ENCODE measurements at regions not wholly inside any gene's neighbourhood (a gene's known extent, or its start where the extent isn't known, plus 50 kb on each side); places are given as distances from the start of the nearest gene placed in this dataset.

DNA sequence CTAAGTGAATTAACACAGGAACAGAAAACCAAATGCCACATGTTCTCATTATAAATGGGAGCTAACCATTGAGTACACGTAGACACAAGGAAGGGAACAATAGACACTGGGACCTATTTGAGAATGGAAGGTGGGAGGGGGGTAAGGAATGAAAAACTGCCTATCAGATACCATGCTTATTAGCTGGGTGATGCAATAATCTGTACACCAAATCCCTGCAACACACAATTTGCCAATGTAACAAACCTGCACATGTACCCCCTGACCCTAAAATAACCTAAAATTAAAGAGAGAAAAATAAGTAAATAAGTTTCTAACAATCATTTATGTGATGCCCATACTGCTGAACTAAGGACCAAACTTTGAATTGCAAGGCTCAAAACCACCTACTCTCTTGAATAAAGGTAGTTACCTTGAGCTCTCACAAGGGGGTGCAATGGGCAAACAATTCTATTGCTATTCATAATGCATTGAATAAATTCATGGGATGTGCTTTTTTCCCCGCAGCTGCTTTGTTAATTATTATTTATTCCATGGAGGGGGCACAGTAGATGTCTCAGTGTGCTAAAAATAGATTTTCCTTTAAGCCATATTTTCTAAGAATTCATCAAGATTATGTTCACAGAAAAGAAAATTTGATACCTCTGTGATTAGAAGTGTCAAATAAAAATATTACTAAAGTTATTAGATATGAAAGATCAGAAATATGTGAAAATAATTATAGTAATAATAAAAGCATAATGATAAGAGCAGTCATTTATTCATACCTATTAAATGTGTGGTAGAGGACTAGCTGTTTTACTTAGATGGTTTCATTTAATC, 76.2 kb upstream of the PTPN3 start:
- Histone ChIP-seq H3K9me3 (replicated peaks; ENCODE audit: control insufficient read depth, insufficient read depth, low read length) (no peaks in the 10 kb centered on the region), H2AFZ (ENCODE audit: control insufficient read depth, low read depth, low read length) (no peak overlapping the region), H3K4me2 (ENCODE audit: control insufficient read depth, insufficient read depth) (no peak overlapping the region), H3K36me3 (ENCODE audit: control insufficient read depth in 2 of 2, insufficient read depth in 2 of 2, low read length in 1 of 2) (no peaks in the 10 kb centered on the region), H3K4me1 (ENCODE audit: control insufficient read depth, insufficient read depth, low read length) (no peaks in the 10 kb centered on the region), H4K20me1 (ENCODE audit: control insufficient read depth, insufficient read depth) (no peaks in the 10 kb centered on the region), H3K9ac (ENCODE audit: control insufficient read depth, insufficient read depth, low read length) (no peak overlapping the region), H3K27ac (ENCODE audit: control insufficient read depth, insufficient read depth) (no peak overlapping the region), H3K27me3 (replicated peaks in 1 of 2; ENCODE audit: control insufficient read depth in 2 of 2, insufficient read depth in 2 of 2, low read length in 1 of 2) (no peaks in the 10 kb centered on the region), H3K4me3 (no peak overlapping the region), H3K79me2 (ENCODE audit: control insufficient read depth, insufficient read depth, low read length) (no peaks in the 10 kb centered on the region)
- ATAC-seq (peak; percentile 80), DNase-seq (ENCODE audit: low read depth, low spot score) (peak; percentile 5), FAIRE-seq (peak; percentile 94)
- CTCF ChIA-PET: interaction anchor here (0.6 to 3.5 kb wide), 17 partner anchors 9 to 928 kb away, joined by 3 to 71 read pairs (median 3); no protein-coding TSS in a partner anchor
- SMC1A ChIA-PET (ENCODE audit: uncharacterized antibody, unreplicated experiment): interaction anchor here (0.6 to 2.7 kb wide), 15 partner anchors 8 to 684 kb away, joined by 3 to 19 read pairs (median 3); no protein-coding TSS in a partner anchor
- intact Hi-C loops (cut with micrococcal nuclease; ENCODE audit: unreplicated experiment) (loop anchor here (1.0 to 5.0 kb wide), 4 partner anchors 244 to 1048 kb away; no protein-coding TSS in a partner anchor), in situ Hi-C loops (cut with MboI) (loop anchor here (10.0 kb wide), 1 partner anchor 641 kb away; no protein-coding TSS in a partner anchor)
- TF ChIP-seq RAD21 (IDR thresholded peaks at IDR 0.05; ENCODE audit: insufficient read depth, low read depth, low read length) (peak; percentile 85), SMC3 (IDR thresholded peaks at IDR 0.05; ENCODE audit: borderline replicate concordance, low read length) (peak; percentile 80), STAT1 (conservative IDR thresholded peaks at IDR 0.05) (no peak), CTCF (IDR thresholded peaks at IDR 0.05 in 2 of 3, conservative IDR thresholded peaks at IDR 0.05 in 1 of 3; ENCODE audit: control insufficient read depth in 2 of 3, extremely low read depth in 1 of 3, insufficient read depth in 1 of 3, low read depth in 3 of 3, low read length in 3 of 3) (peak; percentile 58 to 67 (median 58); a peak in 5 of 6 replicates)
- RAD21 ChIA-PET (ENCODE audit: unreplicated experiment): interaction anchor here (0.8 to 2.2 kb wide), 13 partner anchors 9 to 645 kb away, joined by 3 to 7 read pairs (median 4); no protein-coding TSS in a partner anchor
- BruUV-seq (replicated peaks): no TSS peak
- 0% methylated on average over 2 of the region's 2 CpGs for WGBS (ENCODE audit: insufficient coverage, insufficient replicate concordance, low lambda C conversion rate, missing lambda C conversion rate)
- POLR2A ChIA-PET: no interaction called here
